DND-41 (cell line): ENCODE measurements at regions not wholly inside any gene's neighbourhood (a gene's known extent, or its start where the extent isn't known, plus 50 kb on each side); places are given as distances from the start of the nearest gene placed in this dataset.

Experiments
- ATAC-seq: fragments of 200-7000 bp; cut with Tn5 transposase; 3 replicates; pipeline ENCODE4 v1.9.1; 2021; ENCODE audit warnings: low read depth; ENCODE audit not compliant: insufficient read depth
- DNase-seq: peaks from one replicate; pipeline ENCODE4 v3.0.0-alpha.2; 2020
- H2AFZ ChIP-seq: 2 replicates; pipeline ENCODE4 v1.6.0; 2012; ENCODE audit warnings: low read depth, low read length
- H3K27ac ChIP-seq: 2 replicates; pipeline ENCODE4 v1.5.1; 2012; ENCODE audit warnings: low read length, inconsistent platforms
- H3K27me3 ChIP-seq: fragments of 200-600 bp; sonication (generic); 2 replicates; pipeline ENCODE4 v1.6.0; 2012; ENCODE audit warnings: low read length, mild to moderate bottlenecking, inconsistent platforms; ENCODE audit not compliant: insufficient read depth, poor library complexity
- H3K36me3 ChIP-seq: 2 replicates; pipeline ENCODE4 v1.5.1; 2012; ENCODE audit warnings: low read length, inconsistent platforms; ENCODE audit not compliant: insufficient read depth
- H3K4me1 ChIP-seq: 2 replicates; pipeline ENCODE4 v1.5.1; 2012; ENCODE audit warnings: mild to moderate bottlenecking, low read length; ENCODE audit not compliant: insufficient read depth
- H3K4me2 ChIP-seq: 2 replicates; pipeline ENCODE4 v1.6.0; 2012; ENCODE audit warnings: mild to moderate bottlenecking, moderate library complexity, low read length, inconsistent platforms; ENCODE audit not compliant: insufficient read depth
- H3K4me3 ChIP-seq, 2 experiments: fragments of 200-600 bp in 1 of 2; shearing (Covaris generic) in 1 of 2; 2 replicates each; pipeline ENCODE4 v1.5.1; 2012 to 2016; ENCODE audit warnings: inconsistent platforms in 2 of 2, low read length in 2 of 2, mild to moderate bottlenecking in 2 of 2, low read depth in 1 of 2, moderate library complexity in 1 of 2
- H3K79me2 ChIP-seq: 2 replicates; pipeline ENCODE4 v1.6.0; 2012; ENCODE audit warnings: low read length, inconsistent platforms; ENCODE audit not compliant: insufficient read depth
- H3K9ac ChIP-seq: 2 replicates; pipeline ENCODE4 v1.6.0; 2012; ENCODE audit warnings: low read depth, mild to moderate bottlenecking, inconsistent platforms, low read length, moderate library complexity
- H3K9me3 ChIP-seq: 2 replicates; pipeline ENCODE4 v1.5.1; 2012; ENCODE audit warnings: low read length, moderate library complexity, mild to moderate bottlenecking, inconsistent platforms; ENCODE audit not compliant: insufficient read depth, severe bottlenecking
- H4K20me1 ChIP-seq: 2 replicates; pipeline ENCODE4 v1.6.0; 2012; ENCODE audit warnings: low read length; ENCODE audit not compliant: insufficient read depth
- CTCF ChIP-seq: IDR thresholded peaks from 2 replicates; pipeline ENCODE4 v1.5.1; 2012; ENCODE audit warnings: borderline replicate concordance, low read length, moderate library complexity, mild to moderate bottlenecking; ENCODE audit not compliant: poor library complexity, severe bottlenecking; ENCODE audit errors: extremely low read depth
- EZH2 ChIP-seq: IDR thresholded peaks from 3 replicates; pipeline ENCODE4 v1.6.1; 2012; ENCODE audit warnings: borderline replicate concordance, low read depth, mild to moderate bottlenecking, moderate library complexity, low read length, inconsistent platforms; ENCODE audit not compliant: severe bottlenecking

GRCh38 chr6:168215121-168215808 lies 104.3 kb downstream of the DACT2 start:
- Histone ChIP-seq H4K20me1 (no peaks in the 10 kb centered on the region), H3K9me3 (no peaks in the 10 kb centered on the region), H3K79me2 (no peaks in the 10 kb centered on the region), H3K36me3 (no peaks in the 10 kb centered on the region), H2AFZ (no peak overlapping the region), H3K4me2 (no peak overlapping the region), H3K27ac (no peak overlapping the region), H3K9ac (no peak overlapping the region), H3K4me3 (no peak overlapping the region), H3K27me3 (no peaks in the 10 kb centered on the region), H3K4me1 (no peaks in the 10 kb centered on the region)
- TF ChIP-seq CTCF (no peak), EZH2 (no peak)
- ATAC-seq (no peak), DNase-seq (no peak)

- TF ChIP-seq EZH2 (no peak), CTCF (no peak)
- ATAC-seq (no peak; the same call in 2 of the 3 replicates), DNase-seq (no peak)
- H3K9me3 ChIP-seq, result no peaks in the 10 kb centered on the region
- no peaks in the 10 kb centered on the region for H3K4me1 ChIP-seq
- no peaks in the 10 kb centered on the region for H3K27me3 ChIP-seq
- no peaks in the 10 kb centered on the region for H3K36me3 ChIP-seq
- H3K4me2 ChIP-seq, result no peak overlapping the region
- H2AFZ ChIP-seq, result no peak overlapping the region
- H3K79me2 ChIP-seq, result no peaks in the 10 kb centered on the region
- H3K4me3 ChIP-seq, result no peak overlapping the region
- no peaks in the 10 kb centered on the region for H4K20me1 ChIP-seq
- H3K27ac ChIP-seq, result no peak overlapping the region
- H3K9ac ChIP-seq, result no peak overlapping the region
Measured at GRCh38 chr6:168214586-168215104, 104.9 kb downstream of the DACT2 start.

- no peak overlapping the region for H3K9ac ChIP-seq
- H3K4me2 ChIP-seq, result no peak overlapping the region
- H3K9me3 ChIP-seq, result no peaks in the 10 kb centered on the region
- DNase-seq (no peak), ATAC-seq (no peak)
- H3K27ac ChIP-seq, result no peak overlapping the region
- H2AFZ ChIP-seq, result no peak overlapping the region
- H3K27me3 ChIP-seq, result no peaks in the 10 kb centered on the region
- no peaks in the 10 kb centered on the region for H3K4me1 ChIP-seq
- no peaks in the 10 kb centered on the region for H3K79me2 ChIP-seq
- no peaks in the 10 kb centered on the region for H3K36me3 ChIP-seq
- no peak overlapping the region for H3K4me3 ChIP-seq
- TF ChIP-seq CTCF (no peak), EZH2 (no peak)
- H4K20me1 ChIP-seq, result no peaks in the 10 kb centered on the region
Measured at GRCh38 chr6:168213121-168213524, 106.5 kb downstream of the DACT2 start.

GRCh38 chr6:168212362-168212761 lies 107.2 kb downstream of the DACT2 start:
- no peak overlapping the region for H2AFZ ChIP-seq
- no peak overlapping the region for H3K27ac ChIP-seq
- no peaks in the 10 kb centered on the region for H3K79me2 ChIP-seq
- no peaks in the 10 kb centered on the region for H4K20me1 ChIP-seq
- no peak overlapping the region for H3K4me3 ChIP-seq
- TF ChIP-seq EZH2 (no peak), CTCF (no peak)
- H3K9me3 ChIP-seq, result no peaks in the 10 kb centered on the region
- H3K36me3 ChIP-seq, result no peaks in the 10 kb centered on the region
- DNase-seq, result no peak
- no peak for ATAC-seq
- H3K4me2 ChIP-seq, result no peak overlapping the region
- no peaks in the 10 kb centered on the region for H3K4me1 ChIP-seq
- H3K27me3 ChIP-seq, result no peaks in the 10 kb centered on the region
- no peak overlapping the region for H3K9ac ChIP-seq
